RWPE1 (cell line): ENCODE measurements at regions not wholly inside any gene's neighbourhood (a gene's known extent, or its start where the extent isn't known, plus 50 kb on each side); places are given as distances from the start of the nearest gene placed in this dataset.

Experiments used
- CTCF ChIA-PET: fragments of 350-600 bp; sonication (Branson Sonifier 250); formaldehyde crosslinking; extraction: SDS; loops from one replicate; lab custom pipeline; 2021; lab: Yijun Ruan, JAX
- POLR2A ChIA-PET: fragments of 400-600 bp; formaldehyde crosslinking; extraction: SDS; loops from one replicate; lab custom pipeline; 2020; ENCODE audit warnings: antibody characterized with exemption; ENCODE audit not compliant: low non-redundant PET; lab: Yijun Ruan, JAX
- DNase-seq: peaks from one replicate; pipeline ENCODE4 v3.0.0; 2012; ENCODE audit warnings: low spot score
- H3K27ac ChIP-seq: fragments of 450-650 bp; 2 replicates; pipeline ENCODE4 v1.5.1; 2017
- CTCF ChIP-seq: fragments of 450-650 bp; conservative IDR thresholded peaks from 2 replicates; pipeline ENCODE4 v1.5.1; 2017; ENCODE audit warnings: low read depth, mild to moderate bottlenecking

DNA sequence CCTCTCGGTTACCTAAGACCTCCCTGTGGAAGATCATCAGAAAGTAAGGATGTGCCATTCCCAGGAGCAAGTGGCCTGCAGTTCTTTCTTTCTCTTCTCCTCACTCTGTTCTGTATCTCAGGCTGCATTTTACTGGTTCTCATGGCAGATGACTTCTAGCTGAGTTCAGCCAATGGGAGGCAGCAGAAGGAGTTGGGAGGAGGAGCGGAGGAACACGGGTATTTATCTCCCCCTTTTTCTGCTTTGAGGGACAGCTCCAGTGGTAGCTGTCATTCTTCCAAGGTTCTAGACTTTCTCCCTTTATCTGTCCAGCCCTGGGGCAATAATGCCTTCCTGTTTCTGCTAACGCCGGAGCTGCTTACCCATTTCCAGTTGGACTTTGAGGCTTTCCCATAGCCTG, 339.9 kb downstream of the NR2F2 start:
- ChIA-PET POLR2A (no interaction called here), CTCF (no interaction called here)
- no peak for TF ChIP-seq CTCF
- no peak overlapping the region for H3K27ac ChIP-seq
- no peak for DNase-seq

GRCh38 chr15:96672629-96673028, 342.1 kb downstream of the NR2F2 start:
- ChIA-PET CTCF (interaction anchor here (0.6 to 0.7 kb wide), 2 partner anchors 123 to 436 kb away, joined by 3 to 5 read pairs; no protein-coding TSS in a partner anchor), POLR2A (no interaction called here)
- DNase-seq, result no peak
- no peak overlapping the region for H3K27ac ChIP-seq
- TF ChIP-seq CTCF, result no peak

GRCh38 chr15:96678386-96678785, 347.9 kb downstream of the NR2F2 start:
- POLR2A ChIA-PET, result no interaction called here
- CTCF ChIA-PET, result no interaction called here
- no peak for TF ChIP-seq CTCF
- H3K27ac ChIP-seq, result no peak overlapping the region
- DNase-seq, result no peak

GRCh38 chr15:96687388-96688107, 357.0 kb downstream of the NR2F2 start:
- ChIA-PET CTCF (no interaction called here), POLR2A (no interaction called here)
- DNase-seq, result no peak
- no peak for TF ChIP-seq CTCF
- no peak overlapping the region for H3K27ac ChIP-seq

- ChIA-PET CTCF (interaction anchor here (0.5 kb wide), 1 partner anchor 12 kb away, joined by 7 read pairs; no protein-coding TSS in a partner anchor), POLR2A (no interaction called here)
- DNase-seq, result no peak
- no peak overlapping the region for H3K27ac ChIP-seq
- no peak for TF ChIP-seq CTCF
Measured at GRCh38 chr15:96690733-96691132, 360.2 kb downstream of the NR2F2 start.

- no peak for DNase-seq
- CTCF ChIA-PET, result no interaction called here
Measured at GRCh38 chr15:96692826-96693225, 362.3 kb downstream of the NR2F2 start.

More at GRCh38 chr15:96692826-96693225, 362.3 kb downstream of the NR2F2 start:
- no peak for TF ChIP-seq CTCF
- POLR2A ChIA-PET, result no interaction called here
- H3K27ac ChIP-seq, result no peak overlapping the region
